ENCODE measurements at regions not wholly inside any gene's neighbourhood (a gene's known extent, or its start where the extent isn't known, plus 50 kb on each side); places are given as distances from the start of the nearest gene placed in this dataset.
"Not testable (repeated sequence)": the region's sequence is repeated elsewhere in the genome, so short reads cannot be mapped to it uniquely, and the experiment has no call there.

DNA sequence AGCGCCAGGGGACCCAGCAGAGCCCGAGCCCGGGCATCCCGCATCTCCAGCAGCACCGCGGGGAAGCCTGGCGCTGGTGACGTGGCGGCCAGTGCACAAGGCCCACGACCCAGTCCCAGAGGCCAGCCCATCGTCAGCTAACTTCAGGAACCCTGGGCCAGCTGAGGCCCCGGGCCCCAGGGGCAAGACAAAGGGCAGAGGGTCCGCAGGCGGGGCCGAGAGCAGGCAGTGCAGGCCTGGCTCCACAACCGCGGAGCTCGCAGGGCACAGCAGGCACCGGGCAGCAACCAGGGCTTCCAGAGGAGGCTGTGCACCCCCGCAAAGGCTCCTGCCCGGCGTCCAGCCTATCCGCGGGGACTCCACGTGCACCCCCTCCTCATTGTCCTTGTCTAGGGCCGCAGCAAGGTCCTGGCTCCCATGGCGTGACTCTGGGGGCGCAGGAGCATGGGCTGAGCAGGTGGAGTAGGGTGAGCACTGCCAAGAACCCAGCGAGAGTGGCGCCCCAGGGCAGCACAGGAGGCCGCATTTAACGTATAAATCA, 352.5 kb downstream of the KCNJ18 start:
- H3K27ac Mint-ChIP-seq; POLR2A ChIA-PET; H3K27me3 Mint-ChIP-seq; intact Hi-C loops (cut with micrococcal nuclease); ATAC-seq; H3K36me3 Mint-ChIP-seq (ENCODE audit: low read depth); H3K4me1 Mint-ChIP-seq (ENCODE audit: low read depth); CTCF ChIA-PET; H3K9me3 Mint-ChIP-seq; H3K4me3 Mint-ChIP-seq; DNase-seq: not testable (repeated sequence)

DNA sequence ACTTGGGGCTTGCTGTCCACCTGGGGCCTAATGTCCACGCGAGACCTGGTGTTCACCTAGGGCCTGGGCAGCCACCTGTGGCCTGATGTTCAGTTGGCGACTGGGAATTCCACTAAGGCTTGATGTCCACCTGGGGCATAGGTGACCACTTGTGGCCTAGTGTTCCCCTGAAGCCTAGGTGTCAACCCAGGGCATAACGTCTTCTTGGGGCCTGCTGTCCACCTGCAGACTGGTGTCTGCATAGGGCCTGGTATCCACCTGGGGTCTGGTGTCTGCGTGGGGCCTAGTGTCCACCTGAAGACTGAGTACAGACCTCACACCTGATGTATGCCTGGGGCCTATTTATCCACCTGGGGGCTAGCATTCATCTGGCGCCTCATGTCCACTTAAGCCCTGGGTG, 355.2 kb downstream of the KCNJ18 start:
- ATAC-seq; POLR2A ChIA-PET; H3K9me3 Mint-ChIP-seq; CTCF ChIA-PET; H3K4me3 Mint-ChIP-seq; H3K4me1 Mint-ChIP-seq (ENCODE audit: low read depth); DNase-seq; H3K27ac Mint-ChIP-seq; H3K36me3 Mint-ChIP-seq (ENCODE audit: low read depth); intact Hi-C loops (cut with micrococcal nuclease); H3K27me3 Mint-ChIP-seq: not testable (repeated sequence)

DNA sequence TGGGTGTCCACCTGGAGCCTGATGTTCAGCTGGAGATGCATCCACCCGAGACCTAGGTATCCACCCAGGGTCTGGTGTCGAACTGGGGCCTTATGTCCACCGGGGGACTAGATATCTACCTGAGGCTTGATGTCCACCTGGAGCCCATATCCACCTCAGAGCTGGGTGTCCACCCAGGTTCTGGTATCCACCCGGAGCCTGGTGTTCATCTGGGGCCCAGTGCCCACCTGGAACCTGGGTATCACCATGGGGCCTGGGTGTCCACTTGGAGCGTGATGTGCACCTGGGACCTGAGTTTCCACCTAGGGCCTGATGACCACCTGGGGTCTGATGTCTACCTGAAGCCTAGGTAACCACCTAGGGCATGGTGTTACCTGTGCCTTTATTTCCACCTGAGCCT, 355.9 kb downstream of the KCNJ18 start:
- intact Hi-C loops (cut with micrococcal nuclease); H3K4me3 Mint-ChIP-seq; CTCF ChIA-PET; H3K4me1 Mint-ChIP-seq (ENCODE audit: low read depth); H3K27me3 Mint-ChIP-seq; H3K9me3 Mint-ChIP-seq; H3K36me3 Mint-ChIP-seq (ENCODE audit: low read depth); DNase-seq; H3K27ac Mint-ChIP-seq; ATAC-seq; POLR2A ChIA-PET: not testable (repeated sequence)

DNA sequence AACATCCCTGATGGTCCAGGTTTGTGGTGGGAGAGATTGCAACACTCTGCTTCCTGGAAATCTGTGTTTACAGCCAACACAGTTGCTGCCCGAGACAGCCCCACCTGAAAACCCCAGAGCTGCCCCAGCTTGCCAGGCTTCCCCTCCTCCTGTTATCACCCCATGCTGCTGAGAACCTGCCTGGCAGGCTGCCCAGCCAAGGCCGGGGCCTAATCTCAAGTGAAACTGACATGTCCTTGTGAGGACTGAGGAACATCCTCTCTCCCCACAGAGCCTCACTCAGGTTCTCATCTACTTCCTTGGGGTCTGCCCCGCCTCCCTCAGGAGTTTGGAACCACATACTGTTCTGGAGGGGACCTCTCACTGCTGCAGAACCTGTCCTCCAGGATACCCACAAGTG, 358.4 kb downstream of the KCNJ18 start:
- POLR2A ChIA-PET; H3K4me3 Mint-ChIP-seq; intact Hi-C loops (cut with micrococcal nuclease); CTCF ChIA-PET; H3K4me1 Mint-ChIP-seq (ENCODE audit: low read depth); DNase-seq; H3K27ac Mint-ChIP-seq; H3K36me3 Mint-ChIP-seq (ENCODE audit: low read depth); H3K9me3 Mint-ChIP-seq; H3K27me3 Mint-ChIP-seq; ATAC-seq: not testable (repeated sequence)

DNA sequence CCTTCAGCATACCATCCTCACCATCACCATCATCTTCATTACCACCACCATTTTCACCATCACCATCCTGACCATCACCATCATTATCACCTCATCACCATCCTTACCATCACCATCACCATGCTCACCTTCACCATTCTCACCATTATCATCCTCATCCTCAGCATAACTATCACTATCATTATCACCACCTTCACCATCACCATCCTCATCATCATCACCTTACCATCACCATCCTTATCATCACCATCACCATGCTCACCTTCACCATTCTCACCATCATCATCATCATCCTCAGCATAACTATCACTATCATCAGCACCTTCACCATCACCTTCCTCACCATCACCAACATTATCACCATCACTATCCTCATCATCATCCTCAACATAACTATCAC, 360.4 kb downstream of the KCNJ18 start:
- H3K27ac Mint-ChIP-seq, H3K4me3 Mint-ChIP-seq, POLR2A ChIA-PET: not testable (repeated sequence)

DNA sequence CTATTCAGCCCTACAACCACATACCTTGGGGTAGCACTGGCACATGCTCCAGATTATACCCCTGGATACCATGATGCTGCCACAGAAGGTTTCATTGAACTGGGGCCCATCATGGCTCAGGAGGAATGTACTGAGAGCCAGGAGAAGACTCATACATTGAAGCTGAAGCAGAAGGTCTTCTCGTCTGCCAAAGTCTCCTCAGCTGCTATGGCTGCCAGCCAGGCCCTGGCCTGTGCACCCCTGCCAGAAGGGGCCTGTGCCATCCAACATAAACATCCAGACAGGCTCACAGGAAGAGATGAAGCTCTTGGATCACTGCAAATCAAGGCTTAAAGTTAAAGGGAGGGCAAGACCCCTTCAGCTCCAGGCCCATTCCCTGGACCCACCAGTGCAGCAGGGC, 364.2 kb downstream of the KCNJ18 start:
- DNase-seq; POLR2A ChIA-PET; H3K9me3 Mint-ChIP-seq; ATAC-seq; H3K36me3 Mint-ChIP-seq (ENCODE audit: low read depth); H3K4me3 Mint-ChIP-seq; CTCF ChIA-PET; H3K4me1 Mint-ChIP-seq (ENCODE audit: low read depth); intact Hi-C loops (cut with micrococcal nuclease); H3K27ac Mint-ChIP-seq; H3K27me3 Mint-ChIP-seq: not testable (repeated sequence)

More for the DNA sequence above, 360.4 kb downstream of the KCNJ18 start:
- ATAC-seq; DNase-seq; H3K4me1 Mint-ChIP-seq (ENCODE audit: low read depth); H3K36me3 Mint-ChIP-seq (ENCODE audit: low read depth); CTCF ChIA-PET; intact Hi-C loops (cut with micrococcal nuclease); H3K9me3 Mint-ChIP-seq; H3K27me3 Mint-ChIP-seq: not testable (repeated sequence)

DNA sequence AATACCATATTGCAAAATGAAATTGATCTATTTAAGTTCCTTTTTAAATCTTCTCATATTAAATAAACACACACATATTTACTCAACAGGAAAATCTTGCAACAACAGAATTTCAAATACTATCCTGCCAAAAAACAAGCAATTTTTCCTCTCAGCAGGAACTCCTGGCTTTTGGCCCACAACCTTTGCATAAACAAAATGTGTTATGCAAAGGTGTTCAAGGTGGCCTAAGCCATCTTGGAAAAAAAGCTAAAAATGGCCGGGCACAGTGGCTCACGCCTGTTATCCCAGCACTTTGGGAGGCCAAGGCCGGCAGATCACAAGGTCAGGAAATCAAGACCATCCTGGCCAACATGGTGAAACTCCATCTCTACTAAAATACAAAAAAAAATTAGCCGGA, 383.6 kb downstream of the KCNJ18 start:
- POLR2A ChIA-PET; intact Hi-C loops (cut with micrococcal nuclease); H3K4me3 Mint-ChIP-seq; DNase-seq; ATAC-seq; H3K36me3 Mint-ChIP-seq (ENCODE audit: low read depth); H3K9me3 Mint-ChIP-seq; H3K27ac Mint-ChIP-seq; H3K27me3 Mint-ChIP-seq; H3K4me1 Mint-ChIP-seq (ENCODE audit: low read depth); CTCF ChIA-PET: not testable (repeated sequence)

DNA sequence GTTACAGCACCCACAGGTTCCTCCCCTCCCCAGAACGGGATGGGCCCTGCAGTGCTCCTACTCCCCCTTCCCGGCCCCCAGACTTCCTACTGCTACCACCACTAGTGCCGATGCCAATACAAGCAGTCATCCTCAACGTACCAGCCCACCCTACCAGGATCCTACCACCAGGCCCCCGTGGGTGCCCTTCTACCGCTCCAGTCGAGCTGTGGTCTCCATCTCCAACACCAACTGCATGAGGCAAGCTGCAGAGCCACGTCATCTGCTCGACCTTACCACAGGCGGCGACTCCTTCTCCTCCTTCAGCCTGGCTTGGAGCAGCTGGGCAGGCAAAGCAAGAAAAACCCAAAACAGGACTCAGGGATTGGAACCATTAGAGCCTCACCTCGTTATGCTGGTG, 396.3 kb downstream of the KCNJ18 start:
- H3K27me3 Mint-ChIP-seq; H3K27ac Mint-ChIP-seq; POLR2A ChIA-PET; H3K9me3 Mint-ChIP-seq; H3K4me3 Mint-ChIP-seq; H3K4me1 Mint-ChIP-seq (ENCODE audit: low read depth); intact Hi-C loops (cut with micrococcal nuclease); ATAC-seq; H3K36me3 Mint-ChIP-seq (ENCODE audit: low read depth); CTCF ChIA-PET; DNase-seq: not testable (repeated sequence)

DNA sequence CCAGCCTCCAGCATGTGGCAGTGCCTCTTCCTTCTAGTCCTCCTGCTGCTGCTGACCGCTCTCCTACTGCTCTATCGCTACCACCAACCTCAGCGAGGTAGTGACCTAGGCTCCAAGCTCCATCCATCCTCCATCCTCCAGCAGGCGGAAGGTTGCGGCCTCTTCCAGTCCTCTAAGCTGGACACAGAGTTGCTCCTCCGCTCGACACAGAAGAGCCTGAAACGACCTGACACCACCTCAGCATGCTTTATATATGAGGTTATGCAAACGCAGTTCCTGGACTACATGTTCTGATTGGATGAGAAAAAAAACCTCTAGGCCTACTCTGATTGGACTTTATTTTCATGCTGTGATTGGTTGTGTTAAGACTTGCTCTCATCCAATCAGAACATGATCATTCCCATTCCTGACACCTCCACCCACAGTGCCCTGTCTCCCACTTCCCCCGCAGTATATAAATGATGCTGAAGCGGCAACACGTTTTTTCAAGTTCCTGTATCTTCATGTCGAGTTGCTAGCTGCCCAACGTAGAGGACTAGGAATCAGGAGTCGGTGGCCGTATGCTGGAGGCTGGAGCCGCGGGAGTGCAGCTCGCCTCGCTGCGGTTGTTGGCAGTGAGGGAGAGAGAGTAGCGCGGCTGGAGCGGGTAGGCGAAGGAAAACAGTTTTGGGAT, 398.1 kb downstream of the KCNJ18 start:
- H3K4me3 Mint-ChIP-seq, result no peak overlapping the region
- ChIA-PET CTCF (no interaction called here), POLR2A (no interaction called here)
- no peak for ATAC-seq
- TF ChIP-seq, protein P1, sequence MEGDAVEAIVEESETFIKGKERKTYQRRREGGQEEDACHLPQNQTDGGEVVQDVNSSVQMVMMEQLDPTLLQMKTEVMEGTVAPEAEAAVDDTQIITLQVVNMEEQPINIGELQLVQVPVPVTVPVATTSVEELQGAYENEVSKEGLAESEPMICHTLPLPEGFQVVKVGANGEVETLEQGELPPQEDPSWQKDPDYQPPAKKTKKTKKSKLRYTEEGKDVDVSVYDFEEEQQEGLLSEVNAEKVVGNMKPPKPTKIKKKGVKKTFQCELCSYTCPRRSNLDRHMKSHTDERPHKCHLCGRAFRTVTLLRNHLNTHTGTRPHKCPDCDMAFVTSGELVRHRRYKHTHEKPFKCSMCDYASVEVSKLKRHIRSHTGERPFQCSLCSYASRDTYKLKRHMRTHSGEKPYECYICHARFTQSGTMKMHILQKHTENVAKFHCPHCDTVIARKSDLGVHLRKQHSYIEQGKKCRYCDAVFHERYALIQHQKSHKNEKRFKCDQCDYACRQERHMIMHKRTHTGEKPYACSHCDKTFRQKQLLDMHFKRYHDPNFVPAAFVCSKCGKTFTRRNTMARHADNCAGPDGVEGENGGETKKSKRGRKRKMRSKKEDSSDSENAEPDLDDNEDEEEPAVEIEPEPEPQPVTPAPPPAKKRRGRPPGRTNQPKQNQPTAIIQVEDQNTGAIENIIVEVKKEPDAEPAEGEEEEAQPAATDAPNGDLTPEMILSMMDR (IDR thresholded peaks at IDR 0.05), result no peak
- intact Hi-C loops (cut with micrococcal nuclease), result no loop called here
- H3K27me3 Mint-ChIP-seq, result no peaks in the 10 kb centered on the region
- peaks cover 3% of the 10 kb centered on the region for H3K36me3 Mint-ChIP-seq (ENCODE audit: low read depth)
- H3K27ac Mint-ChIP-seq, result no peak overlapping the region
- no peak for DNase-seq
- H3K9me3 Mint-ChIP-seq, result peaks cover 9% of the 10 kb centered on the region
- H3K4me1 Mint-ChIP-seq (ENCODE audit: low read depth), result no peaks in the 10 kb centered on the region

DNA sequence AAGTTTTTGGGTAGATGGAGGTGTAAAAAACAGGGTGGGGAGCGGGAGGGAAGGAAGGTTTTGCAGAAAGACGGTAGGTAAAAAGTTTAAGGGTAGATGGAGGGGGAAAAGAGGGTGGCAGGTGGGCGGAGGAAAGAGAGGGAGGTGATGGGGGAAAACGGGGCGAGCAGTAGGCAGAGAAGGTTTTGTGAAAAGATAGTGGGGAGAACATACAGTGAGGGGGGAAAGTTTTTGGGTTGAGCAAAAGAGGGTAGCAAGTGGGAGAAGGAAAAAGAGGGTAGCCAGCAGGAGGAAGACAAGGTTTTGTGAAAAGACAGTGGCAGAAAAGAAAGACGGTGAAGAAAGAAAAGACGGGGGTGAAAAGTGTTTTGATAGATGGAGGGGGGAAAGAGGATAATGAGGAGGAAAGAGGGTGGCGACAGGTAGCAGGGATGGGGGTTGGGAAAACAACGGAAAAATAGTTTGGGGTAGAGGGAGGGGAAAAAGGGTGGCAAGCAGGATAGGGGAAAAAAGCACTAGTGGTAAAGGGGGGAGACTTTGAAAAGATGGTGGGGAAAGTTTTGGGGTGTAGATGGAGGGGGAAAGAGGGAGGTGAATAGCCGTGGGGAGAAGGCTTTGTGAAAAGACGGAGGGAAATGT, 398.8 kb downstream of the KCNJ18 start:
- ATAC-seq; H3K4me1 Mint-ChIP-seq (ENCODE audit: low read depth); H3K27ac Mint-ChIP-seq; H3K4me3 Mint-ChIP-seq; intact Hi-C loops (cut with micrococcal nuclease); DNase-seq; POLR2A ChIA-PET; H3K9me3 Mint-ChIP-seq; H3K36me3 Mint-ChIP-seq (ENCODE audit: low read depth); H3K27me3 Mint-ChIP-seq; CTCF ChIA-PET: not testable (repeated sequence)

DNA sequence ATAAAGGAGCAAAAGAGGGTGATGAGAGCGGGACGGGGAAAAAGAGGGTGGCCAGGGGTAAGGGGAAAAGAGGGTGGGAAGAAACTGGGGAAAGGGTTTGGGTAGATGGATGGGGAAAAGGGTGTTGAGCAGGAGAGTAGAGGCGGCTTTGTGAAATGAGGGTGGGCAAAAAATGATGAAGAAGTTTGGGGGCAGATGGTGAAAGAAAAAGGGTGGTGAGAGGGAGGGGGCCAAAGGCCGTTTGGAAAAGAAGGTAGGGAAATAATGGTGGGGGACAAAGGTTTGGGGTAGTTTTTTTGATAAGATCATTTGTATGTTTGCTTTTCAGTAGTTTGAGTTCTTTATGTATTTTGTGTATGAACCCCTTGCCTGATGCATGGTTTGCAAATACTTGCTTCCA, 399.5 kb downstream of the KCNJ18 start:
- H3K9me3 Mint-ChIP-seq; POLR2A ChIA-PET; ATAC-seq; H3K4me1 Mint-ChIP-seq (ENCODE audit: low read depth); H3K27me3 Mint-ChIP-seq; DNase-seq; H3K27ac Mint-ChIP-seq; intact Hi-C loops (cut with micrococcal nuclease); H3K4me3 Mint-ChIP-seq; CTCF ChIA-PET; H3K36me3 Mint-ChIP-seq (ENCODE audit: low read depth): not testable (repeated sequence)

Measured in activated CD8-positive, alpha-beta T cell treated with anti-CD3 and anti-CD28 coated beads for 36 hours (primary cell).